CD4-positive, alpha-beta T cell treated with Interleukin-4 for 4 hours (primary cell): ENCODE measurements at regions not wholly inside any gene's neighbourhood (a gene's known extent, or its start where the extent isn't known, plus 50 kb on each side); places are given as distances from the start of the nearest gene placed in this dataset.

ENCODE experiments used
- DNase-seq: peaks from one replicate; pipeline ENCODE4 v3.0.0-alpha.2; 2020

DNA sequence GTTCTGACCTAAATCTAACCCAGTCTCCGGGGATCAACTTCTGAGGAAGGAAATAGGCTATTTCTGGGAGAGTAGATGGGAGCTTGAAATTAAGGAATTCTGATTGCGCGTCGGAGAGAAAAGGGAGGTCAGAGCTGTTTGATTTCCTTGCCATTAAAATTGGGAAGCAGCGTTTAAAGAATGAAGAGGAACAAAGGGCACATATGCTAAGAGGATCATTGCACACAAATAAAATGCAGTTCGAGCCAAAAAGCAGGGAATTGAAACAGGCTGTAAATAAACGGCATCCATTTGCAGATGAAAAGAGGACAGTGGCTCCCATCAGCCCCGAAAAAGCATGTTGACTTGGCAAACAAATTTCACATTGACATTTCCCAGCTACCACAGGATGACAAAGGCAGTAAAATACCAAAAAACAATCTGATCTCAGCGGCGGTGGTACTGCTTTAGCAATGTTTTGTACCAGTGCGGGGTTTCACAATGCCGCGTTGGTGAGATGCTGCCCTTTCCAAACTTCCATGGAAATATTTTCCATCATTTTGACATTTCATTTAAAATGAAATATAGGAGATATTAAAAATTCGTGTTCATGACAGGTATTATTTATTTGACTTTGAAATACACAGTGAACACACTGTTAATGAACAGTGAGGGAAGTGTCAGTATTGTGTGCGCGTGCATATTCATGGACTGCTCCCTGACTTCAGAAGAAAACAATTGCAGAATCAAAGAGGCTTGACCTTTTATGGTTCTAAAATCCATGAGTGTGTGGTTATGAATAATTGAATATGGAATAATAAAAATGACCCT lies 108.8 kb downstream of the SQOR start:
- no peak for DNase-seq

DNA sequence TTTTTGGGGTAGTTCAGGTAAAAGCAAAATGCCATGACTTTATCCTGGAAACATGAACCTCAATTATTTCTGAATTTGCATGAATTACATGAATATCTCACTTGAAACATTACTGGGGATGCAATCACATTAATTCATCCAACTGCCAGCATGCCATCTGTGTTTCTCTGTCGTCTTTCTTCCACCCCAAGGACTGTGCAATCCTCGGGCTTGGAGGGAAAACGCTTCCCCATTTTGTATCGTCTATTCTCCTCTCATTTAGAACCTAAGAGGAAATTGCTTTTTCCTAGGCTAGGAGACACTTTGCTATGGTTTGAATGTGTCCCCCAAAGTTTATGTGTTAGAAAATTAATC lies 109.4 kb downstream of the SQOR start:
- DNase-seq, result no peak

- DNase-seq, result no peak
Observed at GRCh38 chr15:45747426-45747825, 112.6 kb downstream of the SQOR start.

- DNase-seq, result no peak
Observed at GRCh38 chr15:45751629-45752028, 116.8 kb downstream of the SQOR start.

DNA sequence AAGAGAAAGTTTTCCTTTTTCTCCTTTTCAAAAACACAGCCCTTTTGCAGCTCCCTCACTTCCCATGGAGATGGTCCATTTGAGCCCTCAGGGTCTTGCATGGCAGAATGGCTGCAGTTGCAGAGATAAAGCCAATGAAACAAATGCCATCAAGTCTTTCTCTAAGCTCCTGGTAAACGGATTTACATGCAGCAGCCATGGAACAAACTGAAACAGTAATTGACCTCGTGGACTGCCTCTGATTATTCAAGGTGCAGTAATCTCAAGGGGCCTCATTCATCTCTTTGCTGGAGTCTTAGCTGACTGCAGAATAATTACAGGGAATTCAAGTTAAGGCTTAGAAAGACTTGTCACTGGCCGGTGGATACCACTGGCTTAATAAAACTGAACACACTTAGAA lies 125.1 kb downstream of the SQOR start:
- DNase-seq, result no peak

- DNase-seq, result no peak
Observed at GRCh38 chr15:45762726-45763125, 127.9 kb downstream of the SQOR start.

DNA sequence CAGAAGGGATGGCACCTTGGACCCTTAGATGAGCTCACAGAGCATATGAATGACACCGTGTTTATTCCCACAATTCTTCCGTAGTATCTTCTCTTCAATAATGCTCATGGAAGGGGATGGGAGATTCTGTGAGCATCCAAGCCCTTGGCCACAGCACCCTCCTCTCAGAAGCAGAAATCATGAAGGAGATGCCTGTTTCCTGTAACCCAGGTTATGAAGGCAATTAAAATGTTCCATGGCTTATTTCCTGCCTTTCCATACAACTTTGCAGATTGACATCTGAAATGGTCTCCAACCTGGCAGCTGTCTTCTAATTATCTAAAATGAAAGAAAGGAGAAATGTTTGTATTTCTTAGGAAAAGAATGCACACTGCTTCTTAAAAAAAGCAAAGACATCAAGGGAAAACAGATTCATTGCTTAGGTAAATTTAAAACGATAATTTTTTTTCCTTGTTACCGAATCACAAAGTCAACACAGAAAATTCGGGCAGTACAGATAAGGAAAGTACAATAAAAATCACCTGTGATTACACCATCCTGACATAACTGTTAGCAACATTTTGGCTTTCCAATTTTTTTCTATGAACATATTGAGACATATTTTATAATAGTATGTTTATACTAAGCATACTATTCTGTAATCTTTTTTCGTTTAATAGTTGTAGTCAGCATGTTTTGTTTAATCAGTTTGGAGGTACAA lies 128.5 kb downstream of the SQOR start:
- DNase-seq, result no peak

DNA sequence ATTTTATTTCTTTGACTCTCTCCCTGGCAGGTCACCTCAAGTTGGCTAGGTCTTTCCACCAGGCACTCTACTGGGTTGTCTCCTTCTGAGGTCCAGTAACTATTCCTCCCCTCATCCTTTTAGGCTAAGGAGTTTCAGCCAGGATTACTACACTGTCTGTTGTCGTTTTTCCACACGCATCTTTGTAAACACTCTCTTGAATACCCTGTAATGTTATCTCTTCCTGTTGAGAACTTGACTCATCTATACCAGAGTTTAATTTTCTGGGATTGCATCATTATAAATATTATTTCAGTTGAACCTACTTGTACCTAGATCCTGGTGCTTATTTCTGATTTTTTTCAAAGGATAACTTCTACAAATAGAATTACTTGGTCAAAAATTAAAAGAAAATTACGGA lies 138.3 kb downstream of the SQOR start:
- no peak for DNase-seq

GRCh38 chr15:45776772-45777171 lies 141.9 kb downstream of the SQOR start:
- no peak for DNase-seq

DNA sequence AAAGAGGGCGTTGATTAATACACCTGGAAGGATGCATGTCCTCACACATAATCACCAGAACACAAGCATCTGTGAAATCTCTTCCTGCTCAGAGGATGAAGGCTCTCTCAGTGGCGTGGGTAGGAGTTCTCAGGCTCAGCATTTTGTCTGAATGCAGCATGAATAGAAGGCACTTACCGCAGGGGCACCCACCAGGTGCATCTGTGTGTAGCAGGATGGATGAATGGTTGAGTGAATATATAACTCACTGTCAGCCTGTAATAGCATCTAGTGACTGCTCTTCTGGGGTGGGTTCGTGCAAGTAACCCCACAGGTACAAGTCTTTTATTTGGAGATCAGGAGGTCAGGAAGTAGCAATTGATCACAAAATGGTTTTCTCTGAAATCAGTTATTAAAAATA lies 143.0 kb downstream of the SQOR start:
- DNase-seq, result no peak

- no peak for DNase-seq
Observed at GRCh38 chr15:45780352-45780751, 145.5 kb downstream of the SQOR start.

- no peak for DNase-seq
Observed at GRCh38 chr15:45784656-45785055, 149.8 kb downstream of the SQOR start.

- DNase-seq, result no peak
Observed at GRCh38 chr15:45785897-45786296, 151.1 kb downstream of the SQOR start.

GRCh38 chr15:45790325-45790943 lies 155.6 kb downstream of the SQOR start:
- no peak for DNase-seq

DNA sequence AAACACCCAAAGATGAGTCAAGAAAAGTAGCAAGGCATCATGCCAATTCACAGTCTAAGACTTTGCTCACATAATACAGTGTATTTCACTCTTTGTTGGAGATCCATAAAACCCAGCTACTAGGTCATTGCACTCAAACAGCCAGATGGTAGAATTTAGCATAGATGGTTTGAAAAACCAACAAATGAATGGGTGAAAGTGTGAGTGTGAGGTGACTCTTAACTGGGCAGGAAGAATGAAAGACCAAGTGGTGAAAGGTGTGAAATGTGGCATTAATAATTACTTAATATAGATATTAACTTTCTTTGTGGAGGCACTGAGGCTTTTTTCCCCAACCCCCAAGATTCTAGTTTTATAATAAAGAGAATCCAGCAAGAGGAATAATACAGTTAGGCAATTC lies 159.5 kb downstream of the SQOR start:
- no peak for DNase-seq

- DNase-seq, result no peak
Observed at GRCh38 chr15:45794712-45795439, 160.0 kb downstream of the SQOR start.

GRCh38 chr15:45795440-45796069 lies 160.7 kb downstream of the SQOR start:
- peak; percentile 4 for DNase-seq

- no peak for DNase-seq
Observed at GRCh38 chr15:45796433-45796832, 161.6 kb downstream of the SQOR start.

DNA sequence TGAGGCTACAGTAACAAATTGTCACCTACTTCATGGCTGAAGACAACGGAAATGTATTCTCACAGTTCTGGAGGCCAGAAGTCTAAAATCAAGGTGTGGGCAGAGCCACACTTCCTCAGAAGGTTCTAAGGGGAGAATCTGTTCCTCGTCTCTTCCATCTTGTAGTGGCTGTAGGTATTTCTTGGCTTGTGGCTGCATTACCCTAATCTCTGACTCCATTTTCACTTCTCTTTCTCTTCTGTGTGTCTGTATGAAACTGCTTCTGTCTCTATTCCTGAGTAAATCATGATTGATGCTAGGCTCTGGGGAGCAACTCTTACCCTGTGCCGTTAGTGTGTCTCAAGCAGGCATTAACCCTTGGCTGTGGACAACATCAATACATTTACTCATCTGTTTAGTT lies 164.7 kb downstream of the SQOR start:
- no peak for DNase-seq

DNA sequence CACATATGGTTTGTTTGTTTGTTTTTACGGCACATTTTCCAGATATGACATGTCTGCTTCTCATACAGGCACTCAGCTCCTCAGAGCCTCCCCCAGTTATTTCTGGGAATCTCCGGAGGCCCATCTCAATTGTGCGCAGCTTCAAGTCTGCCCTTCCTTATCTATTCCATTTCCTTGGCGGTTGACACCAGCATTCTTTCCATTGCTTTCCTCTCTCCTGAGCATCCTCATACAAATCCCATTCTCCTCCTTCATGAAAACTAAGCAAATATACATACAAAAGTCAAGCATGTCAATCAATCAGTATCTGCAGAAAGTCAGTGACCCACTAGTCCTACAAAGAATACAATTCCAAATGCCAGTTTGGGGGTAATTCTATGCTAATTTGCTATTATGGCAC lies 166.7 kb downstream of the SQOR start:
- DNase-seq, result no peak

DNA sequence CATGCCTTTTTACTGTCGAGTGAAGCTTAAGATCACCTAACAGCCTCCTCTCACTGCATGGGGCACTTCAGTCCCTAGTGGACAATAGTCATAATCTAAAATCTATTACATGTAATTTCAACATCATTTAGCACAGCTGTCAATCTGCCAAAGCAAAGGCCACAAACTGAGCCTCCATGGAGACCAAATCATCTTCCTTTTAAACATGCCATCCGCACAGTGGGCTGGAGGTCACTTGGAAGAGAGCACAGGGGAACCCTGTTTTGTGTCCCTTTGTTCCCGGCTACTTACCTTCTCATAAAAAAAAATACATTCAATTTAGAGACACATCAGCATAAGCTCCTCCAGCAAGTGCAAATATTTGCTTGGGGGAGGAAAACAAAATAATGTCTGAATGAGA lies 167.3 kb downstream of the SQOR start:
- no peak for DNase-seq

- no peak for DNase-seq
Observed at GRCh38 chr15:45804028-45804427, 169.2 kb downstream of the SQOR start.

DNA sequence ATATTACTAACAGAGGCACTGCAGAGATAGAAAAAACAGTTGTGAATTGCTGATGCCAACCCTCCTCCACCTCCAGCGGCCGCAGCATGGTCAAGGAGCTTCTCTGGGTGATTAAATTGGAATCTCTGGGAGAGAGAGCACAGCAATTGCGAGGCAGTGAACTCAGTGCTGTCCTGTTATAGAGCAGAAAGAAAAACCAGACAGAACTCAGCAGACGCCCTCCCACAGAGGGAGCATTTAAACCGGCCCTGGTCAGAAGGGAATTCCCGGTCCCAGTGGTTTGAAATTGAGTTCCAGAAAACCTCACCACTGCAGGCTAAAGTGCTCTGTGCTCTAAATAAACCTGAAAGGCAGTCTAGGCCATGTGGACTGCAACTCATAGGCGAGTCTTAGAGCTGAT lies 175.4 kb downstream of the SQOR start:
- no peak for DNase-seq
